Activated CD4-positive, alpha-beta T cell treated with anti-CD3 and anti-CD28 coated beads, Interleukin-2, Interleukin-4, amounts not matched to agents 100 ng/mL and 50 ng/mL, durations not matched to agents 16 hours and 8 hours (primary cell): ENCODE measurements at regions not wholly inside any gene's neighbourhood (a gene's known extent, or its start where the extent isn't known, plus 50 kb on each side); places are given as distances from the start of the nearest gene placed in this dataset.
"Not testable (repeated sequence)": the region's sequence is repeated elsewhere in the genome, so short reads cannot be mapped to it uniquely, and the experiment has no call there.

Experiments used
- DNase-seq: peaks from one replicate; pipeline ENCODE4 v3.0.0-alpha.2; 2020; ENCODE audit warnings: low spot score

DNA sequence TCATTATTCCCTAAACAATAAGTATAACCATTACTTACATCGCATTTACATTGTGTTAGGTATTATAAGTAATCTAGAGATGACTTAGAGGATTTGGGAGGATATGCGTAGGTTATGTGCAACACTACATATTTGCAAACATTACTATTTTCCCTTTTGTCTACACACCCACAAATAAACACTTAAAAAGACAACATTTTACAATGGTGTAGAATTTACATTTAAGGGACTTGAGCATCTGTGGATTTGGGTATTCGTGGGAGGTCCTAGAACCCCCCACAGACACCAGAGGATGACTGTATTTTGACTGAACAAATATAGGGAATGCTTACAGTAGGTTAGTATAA lies 220.2 kb upstream of the MYO3A start:
- no peak for DNase-seq

DNA sequence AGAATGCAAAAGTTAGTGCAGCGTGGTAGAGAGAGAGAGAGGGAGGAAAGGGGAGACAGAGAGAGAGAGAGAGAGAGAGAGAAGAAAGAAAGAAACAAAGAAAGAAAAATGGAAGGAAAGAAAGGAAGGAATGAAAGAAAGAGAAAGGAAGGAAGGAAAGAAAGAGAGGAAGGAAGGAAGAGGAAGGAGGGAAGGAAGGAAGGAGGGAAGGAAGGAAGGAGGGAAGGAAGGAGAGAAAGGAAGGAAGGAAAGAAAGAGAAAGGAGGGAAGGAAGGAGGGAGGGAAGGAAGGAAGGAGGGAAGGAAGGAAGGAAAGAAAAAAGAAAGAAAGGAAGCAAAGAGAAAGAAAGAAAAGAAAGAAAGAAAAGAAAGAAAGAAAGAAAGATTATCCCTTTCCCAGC lies 209.8 kb upstream of the MYO3A start:
- no peak for DNase-seq

DNA sequence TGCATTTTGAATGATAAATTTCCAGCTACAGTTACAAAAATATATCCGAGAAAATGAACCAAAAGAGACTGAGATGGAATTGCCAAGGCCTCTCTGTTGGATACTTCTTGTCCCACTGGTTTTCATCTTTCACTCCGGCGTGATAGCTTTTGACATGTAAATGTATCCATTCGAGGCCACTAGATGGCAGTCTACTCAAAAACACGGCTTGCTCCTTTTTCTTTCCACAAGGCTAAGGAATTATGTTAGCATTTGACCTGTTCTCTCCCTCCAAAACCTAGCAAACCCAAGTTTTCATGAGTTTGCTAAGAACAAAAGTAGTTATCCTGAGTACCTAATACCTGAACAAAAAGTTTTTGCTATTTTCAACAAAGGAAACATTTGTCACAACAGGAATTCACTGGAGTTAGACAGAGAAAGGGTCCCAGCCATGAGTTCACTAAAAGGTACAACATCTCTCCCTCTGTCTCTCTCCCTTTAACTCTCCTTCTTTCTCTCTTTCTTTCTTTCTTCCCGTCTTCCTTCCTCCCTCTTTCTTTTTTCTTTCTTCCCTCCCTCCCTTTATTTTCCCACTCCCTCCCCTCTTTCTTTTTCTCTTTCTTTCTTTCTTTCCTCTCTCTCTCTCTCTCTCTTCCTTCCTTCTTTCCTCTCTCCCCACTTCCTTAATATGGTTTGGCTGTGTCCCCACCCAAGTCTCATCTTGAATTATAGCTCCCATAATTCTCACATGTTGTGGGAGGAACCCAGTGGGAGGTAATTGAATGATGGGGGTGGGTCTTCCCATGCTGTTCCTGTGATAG lies 207.9 kb upstream of the MYO3A start:
- peak; percentile 34 for DNase-seq

DNA sequence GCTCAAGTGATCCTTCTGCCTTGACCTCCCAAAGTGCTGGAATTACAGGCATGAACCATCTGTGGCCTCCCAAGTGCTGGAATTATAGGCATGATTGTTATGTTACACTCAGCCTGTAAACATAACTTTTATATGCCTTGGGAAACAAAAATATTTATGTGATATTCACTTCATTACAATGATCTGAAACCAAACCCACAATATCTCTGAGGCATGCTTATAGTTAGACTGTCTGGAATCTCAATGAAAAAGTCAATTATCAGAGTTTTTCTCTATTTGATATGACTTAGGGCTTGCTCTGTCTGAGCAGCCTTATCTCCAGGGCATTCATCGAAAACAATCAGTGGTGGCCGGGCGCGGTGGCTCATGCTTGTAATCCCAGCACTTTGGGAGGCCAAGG lies 195.3 kb upstream of the MYO3A start:
- DNase-seq = no peak

DNA sequence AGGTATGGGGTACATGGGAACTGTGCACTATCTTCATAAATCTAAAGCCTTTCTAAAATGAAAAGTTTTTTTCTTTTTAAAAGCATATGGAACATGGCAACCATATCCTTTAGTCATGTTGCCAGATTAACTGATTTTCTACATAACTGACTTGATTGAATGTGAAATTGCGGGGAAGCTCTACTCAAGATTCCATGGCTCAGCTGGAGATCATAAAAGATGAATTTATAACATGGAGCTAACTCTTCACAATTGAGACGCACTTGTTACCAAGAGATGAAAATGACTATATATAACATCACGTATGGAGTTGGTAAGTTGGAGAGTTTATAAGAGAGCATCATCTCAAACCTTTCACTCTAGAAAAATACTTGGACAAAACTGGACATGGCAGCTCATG lies 190.2 kb upstream of the MYO3A start:
- DNase-seq = no peak

DNA sequence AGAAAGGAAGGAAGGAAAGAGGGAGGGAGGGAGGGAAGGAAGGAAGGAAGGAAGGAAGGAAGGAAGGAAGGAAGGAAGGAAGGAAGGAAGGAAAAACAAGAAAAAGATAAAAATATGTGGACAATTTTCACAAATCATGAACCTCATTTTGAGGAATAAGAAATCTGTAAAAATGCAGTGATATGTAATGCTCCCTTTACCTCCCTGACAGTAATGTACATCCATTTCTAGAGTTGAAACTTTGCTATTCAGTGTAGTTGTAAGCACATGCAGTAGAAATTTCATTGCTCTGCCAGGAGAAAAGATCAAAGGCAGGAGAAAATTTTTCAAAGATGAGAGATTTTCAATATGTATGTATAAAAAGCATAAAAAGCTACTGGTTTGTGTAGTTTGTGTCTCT lies 189.5 kb upstream of the MYO3A start:
- DNase-seq = no peak

DNA sequence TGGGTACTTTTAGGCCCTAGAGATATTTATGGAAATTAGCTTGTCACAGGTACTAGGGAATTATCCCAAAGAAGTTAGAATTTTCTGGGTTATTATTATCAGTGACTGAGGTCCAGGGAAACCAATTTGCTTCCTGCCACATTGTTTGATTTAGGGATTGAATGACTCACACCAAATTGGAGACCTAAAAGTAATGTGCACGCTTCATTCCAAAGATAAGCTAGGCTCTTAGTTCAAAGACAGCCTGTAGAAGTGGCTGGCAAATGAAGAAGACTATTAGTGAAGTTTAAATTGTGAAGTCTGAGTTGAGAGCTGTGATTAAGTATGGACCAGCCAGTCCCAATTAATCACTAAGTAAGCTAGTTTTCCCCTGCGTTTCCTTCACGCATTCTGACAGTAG lies 188.1 kb upstream of the MYO3A start:
- DNase-seq = no peak

DNA sequence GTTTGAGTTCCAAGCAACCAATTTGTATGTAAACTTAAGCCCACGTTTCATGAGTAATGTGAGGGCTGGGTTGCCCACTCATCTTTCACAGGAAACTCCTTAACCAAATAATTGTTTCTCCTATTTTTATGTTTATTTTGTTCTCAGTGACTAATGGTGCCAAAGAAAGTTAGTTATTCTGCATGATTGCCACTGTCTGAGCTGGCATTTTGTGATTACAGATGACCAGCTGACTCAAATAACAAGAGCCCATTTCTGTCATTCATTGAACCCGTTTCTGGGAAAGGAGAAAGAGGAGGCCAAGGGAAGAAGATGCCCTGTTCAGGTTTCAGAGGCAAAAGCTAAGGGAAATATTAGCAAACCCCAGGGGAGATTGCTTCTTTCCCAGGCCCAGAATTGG lies 186.9 kb upstream of the MYO3A start:
- no peak for DNase-seq

DNA sequence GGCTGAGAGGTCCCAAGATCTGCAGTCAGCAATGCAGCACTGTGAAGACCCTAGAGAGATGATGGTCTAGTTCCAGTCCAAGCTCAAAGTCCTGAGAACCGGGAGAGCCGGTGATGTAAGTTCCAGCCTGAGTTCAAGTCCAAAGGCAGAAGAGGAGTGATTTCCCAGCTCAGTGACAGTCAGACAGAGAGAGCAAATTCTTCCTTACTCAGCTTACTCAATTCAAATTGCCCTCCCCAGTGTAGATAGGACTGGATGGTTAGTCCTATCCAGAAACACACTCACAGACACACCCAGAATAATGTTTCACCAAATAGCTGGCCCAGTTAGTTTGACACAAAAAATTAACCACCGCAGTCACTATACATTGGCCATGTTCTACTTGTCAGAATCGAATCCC lies 185.5 kb upstream of the MYO3A start:
- DNase-seq = no peak

DNA sequence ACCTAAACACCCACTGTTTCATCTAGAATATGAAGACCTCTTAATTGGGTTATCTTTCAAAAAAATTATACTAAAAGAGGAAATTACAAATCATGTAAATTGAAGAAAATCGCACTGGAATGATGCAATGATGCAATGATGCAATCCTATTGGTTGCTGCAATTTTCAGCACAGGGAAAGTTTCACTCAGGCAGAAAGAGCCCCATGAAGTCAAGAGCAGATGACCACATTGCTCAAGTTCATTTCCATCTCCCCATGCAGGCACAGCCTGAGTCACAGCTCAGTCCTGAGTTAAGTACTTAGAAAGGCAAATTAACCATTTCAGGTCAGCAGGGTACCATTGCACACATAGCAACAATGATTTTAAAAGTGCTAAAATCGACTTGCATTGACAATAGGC lies 180.3 kb upstream of the MYO3A start:
- DNase-seq = no peak

DNA sequence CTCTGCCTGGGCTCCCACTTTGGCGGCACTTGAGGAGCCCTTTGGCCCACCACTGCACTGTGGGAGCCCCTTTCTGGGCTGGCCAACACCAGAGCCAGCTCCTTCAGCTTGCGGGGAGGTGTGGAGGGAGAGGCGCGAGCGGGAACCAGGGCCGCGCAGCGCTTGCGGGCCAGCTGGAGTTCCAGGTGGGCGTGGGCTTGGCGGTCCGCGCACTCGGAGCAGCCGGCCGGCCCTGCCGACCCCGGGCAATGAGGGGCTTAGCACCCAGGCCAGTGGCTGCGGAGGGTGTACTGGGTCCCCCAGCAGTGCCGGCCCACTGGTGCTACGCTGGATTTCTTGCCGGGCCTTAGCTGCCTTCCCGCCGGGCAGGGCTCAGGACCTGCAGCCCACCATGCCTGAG lies 178.2 kb upstream of the MYO3A start:
- DNase-seq = not testable (repeated sequence)

DNA sequence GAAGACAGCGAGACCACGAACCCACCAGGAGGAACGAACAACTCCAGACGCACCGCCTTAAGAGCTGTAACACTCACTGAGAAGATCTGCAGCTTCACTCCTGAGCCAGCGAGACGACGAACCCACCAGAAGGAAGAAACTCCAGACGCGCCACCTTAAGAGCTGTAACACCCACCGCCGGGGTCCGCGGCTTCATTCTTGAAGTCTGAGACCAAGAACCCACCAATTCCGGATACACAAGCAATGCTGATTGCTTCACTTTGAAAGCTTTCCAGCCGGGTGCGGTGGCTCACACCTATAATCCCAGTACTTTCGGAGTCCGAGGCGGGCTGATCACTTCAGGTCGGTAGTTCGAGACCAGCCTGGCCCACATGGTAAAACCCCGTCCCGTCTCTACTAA lies 177.2 kb upstream of the MYO3A start:
- DNase-seq = no peak

DNA sequence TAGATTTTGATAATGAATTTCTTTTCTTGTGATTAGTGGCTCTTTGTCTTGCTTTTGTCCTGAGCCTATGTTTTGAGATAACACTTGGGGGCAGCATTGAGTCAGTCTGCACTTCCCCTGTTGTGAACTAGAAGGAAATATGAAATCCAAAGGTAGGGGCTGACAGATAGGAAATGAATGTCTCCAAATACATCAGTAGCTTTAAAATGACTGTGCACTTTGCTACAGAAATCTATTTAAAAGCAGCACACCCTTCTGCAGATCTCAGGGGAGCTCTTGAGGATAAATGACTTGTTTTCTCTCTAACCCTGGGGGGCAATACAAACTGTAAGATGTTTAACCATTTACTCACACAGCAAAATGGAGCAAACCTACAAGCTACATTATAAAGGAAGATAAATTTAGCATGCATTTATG lies 176.0 kb upstream of the MYO3A start:
- peak; percentile 25 for DNase-seq

DNA sequence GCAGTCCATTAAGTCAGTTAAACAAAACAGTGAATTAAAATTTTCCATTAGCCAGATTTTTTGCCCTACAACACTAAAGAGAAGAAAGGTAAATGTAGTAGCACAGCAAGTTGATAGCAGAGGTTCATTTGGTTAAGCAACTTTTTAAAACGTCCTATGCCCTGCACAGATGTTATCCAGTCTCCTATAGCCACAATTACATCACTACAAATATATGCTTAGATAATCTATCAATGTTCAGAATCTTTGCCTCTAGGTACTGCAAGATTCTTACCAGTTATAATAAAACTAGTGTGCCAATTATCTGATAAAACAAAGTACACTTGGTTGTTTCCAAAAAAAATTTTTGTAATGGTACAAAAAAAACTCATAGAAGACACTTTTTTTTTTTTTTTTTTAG lies 175.5 kb upstream of the MYO3A start:
- DNase-seq = no peak

DNA sequence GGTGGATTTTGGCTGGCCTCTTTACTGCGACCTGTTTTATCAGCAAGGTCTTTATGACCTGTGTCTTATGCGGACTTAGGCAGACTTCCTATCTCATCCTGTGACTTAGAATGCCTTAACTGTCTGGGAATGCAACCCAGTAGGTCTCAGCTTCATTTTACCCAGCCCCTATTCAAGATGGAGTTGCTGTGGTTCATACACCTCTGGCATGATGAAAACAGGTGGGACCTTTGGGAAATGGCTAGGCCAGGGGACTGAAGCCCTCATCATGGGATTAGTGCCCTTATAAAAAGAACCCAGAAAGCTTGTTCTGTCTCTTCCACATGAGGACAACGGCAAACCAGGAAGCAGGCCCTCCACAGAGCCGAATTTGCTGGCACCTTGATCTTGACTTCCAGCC lies 172.1 kb upstream of the MYO3A start:
- no peak for DNase-seq

DNA sequence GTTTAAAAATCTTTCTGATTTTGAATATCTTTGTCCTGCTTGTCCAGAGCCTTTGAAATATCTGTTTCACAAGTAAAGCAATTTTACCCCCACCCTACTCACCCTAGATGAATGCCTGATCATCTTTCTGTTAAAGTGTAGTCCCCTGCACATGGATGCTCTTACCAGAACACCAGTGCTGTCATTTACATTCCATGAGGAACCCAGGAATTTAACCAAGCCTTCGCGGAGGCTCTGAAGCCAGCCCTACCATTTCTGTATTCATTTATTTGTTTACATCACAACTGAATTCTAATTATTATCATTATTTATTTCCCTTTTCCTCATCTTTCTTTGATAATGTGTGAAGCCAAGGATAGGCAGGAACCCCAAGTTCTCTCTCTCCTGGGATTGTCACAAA lies 167.8 kb upstream of the MYO3A start:
- DNase-seq = no peak

DNA sequence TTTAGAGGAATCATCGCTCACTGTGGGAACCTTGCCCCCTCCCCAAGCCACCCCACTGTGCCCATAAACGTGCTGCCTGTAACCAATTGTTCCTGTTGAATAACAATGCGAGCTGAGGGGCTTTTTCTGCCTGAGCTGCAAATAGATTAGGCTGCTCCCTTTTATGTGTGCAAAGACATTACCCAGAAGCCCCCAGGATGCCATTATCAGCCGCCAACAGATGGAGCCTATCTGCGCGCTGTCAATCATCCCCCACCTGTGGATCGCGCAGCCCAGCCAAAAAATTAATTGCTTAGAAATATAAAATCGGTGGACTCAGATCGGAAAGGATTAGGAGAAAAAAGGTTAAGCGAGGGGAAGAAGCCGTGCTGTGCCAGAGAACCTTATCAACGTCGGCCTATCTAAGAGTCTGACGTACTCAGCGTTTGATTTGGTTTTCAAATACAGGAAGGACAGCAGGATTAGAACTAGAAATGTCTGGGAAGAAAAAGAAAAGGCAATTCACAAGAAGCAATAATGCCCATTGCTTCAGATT lies 167.3 kb upstream of the MYO3A start:
- DNase-seq = no peak

DNA sequence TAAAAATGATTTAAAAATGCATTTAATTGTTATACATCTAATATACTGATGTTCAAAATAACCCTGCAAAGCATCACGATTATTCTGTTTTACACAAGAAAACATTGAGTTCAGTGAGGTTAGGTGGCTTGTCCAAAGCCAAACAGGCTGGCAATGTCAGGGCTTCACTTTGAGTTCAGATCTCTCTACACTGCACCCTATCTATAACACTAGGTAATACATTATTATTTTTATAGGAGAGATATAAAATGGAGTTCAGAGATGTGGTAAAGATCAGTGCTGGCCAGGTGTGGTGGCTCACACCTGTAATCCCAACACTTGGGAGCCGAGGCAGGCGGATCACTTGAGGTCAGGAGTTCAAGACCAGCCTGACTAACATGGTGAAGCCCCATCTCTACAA lies 165.9 kb upstream of the MYO3A start:
- no peak for DNase-seq

DNA sequence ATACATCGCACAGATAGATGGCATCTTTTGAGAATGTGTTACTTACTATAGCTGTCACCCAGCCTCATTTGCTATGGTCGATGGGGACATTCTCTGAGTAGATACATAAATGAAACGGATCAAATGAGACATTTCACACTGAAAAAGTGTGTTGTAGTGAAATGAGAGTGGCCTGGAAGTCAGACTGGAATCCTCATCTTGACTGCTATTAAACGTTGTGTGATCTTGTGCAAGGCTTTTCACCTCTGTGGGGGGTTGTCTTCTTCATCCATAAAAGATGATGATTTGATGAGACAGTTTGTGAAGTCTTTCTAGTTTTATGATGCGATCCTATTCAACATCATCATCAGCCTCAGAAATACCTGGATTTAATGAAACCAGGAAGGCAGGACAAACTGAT lies 155.4 kb upstream of the MYO3A start:
- no peak for DNase-seq

DNA sequence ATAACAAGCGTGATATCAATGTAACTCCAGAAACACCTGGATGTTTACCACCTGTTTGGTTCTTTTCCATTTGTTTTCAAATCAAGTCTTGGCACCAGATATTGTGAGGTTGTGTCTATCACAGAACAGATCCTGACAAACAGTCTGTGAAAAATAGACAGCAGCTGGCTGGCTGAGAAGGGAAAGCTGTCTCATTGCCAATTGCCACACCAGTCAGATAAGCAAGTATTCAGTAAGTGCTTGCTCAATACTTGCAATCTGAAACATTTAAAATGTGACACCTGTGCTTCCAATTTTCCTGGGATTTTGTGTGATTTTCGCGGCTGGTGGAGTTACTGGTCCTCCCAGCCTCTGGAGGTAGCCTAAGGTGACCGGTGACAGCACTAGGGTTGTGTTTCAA lies 147.9 kb upstream of the MYO3A start:
- DNase-seq = no peak

DNA sequence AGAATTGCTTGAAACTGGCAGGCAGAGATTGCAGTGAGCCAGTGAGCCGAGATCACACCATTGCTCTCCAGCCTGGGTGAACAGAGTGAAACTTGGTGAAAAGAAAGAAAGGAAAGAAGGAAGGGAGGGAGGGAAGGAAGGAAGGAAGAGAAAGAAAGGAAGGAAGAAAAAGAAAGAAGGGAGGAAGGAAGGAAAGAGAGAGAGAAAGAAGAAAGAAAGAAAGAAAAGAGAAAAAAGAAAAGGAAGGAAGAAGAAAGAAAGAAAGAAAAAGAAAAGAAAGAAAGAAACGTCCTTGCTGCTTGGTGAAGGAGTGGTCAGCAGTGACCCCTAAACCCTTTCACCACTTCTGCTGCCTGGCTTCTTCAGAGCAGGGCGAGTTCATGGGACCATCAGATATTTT lies 147.1 kb upstream of the MYO3A start:
- DNase-seq = no peak

DNA sequence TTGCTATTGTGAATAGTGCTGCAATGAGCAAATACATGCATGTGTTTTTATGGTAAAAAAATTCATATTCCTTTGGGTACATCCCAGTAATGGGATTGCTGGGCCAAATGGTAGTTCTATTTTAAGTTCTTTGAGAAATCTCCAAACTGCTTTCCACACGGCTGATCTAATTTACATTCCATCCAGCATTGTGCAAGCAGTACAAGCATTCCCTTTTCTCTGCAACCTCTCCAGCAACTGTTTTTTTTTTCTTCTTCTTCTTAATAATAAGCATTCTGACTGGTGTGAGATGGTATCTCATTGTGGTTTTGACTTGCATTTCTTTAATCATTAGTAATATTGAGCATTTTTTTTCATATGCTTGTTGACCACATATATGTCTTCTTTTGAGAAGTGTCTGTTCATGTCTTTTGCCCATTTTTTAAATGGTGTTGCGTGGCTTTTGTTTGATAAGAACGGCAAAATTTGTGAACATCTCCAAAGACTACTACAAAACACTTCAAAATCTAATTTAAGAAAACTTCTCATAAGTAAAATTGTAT lies 136.1 kb upstream of the MYO3A start:
- DNase-seq = no peak

DNA sequence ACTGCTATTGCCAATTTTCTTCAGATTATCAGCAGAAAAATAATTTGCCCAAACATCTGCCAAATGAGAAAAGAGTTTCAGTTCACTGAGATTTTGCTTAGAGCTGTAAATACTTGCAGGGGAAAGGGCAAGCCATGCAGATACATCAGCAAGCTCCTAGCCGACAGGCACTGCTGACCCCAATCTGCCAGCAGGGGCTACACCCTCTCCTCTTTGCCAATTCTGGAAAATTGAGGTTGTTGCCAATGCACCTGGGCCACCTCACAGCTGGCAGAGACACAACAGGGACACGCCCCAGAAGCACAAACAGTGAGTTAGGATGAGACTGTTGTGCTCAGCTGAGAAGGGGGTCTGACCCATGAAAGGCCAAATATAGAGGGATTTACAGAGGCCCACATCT lies 129.5 kb upstream of the MYO3A start:
- no peak for DNase-seq

DNA sequence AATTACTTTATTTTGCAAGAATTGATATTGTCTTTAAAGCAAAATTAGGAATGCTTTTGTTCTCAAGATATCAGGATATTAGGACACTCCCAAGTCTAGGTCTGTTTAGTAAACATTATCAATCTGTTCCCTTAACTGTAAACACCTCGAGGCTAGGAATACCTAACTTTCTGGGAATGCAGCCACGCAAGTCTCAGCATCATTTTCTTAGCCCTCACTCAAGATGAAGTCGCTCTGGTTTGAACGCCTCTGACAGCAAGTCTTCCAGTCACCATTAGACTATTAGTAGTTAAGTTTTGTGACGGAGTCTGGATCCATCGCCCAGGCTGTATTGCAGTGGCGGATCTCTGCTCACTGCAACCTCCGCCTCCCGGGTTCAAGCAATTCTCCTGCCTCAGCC lies 128.0 kb upstream of the MYO3A start:
- no peak for DNase-seq
